ENCODE measurements at regions not wholly inside any gene's neighbourhood (a gene's known extent, or its start where the extent isn't known, plus 50 kb on each side); places are given as distances from the start of the nearest gene placed in this dataset.

GRCh38 chr2:167501618-167502017 lies 613.3 kb downstream of the XIRP2 start:
- 85 to 94% (median 87%) methylated on average over 1 of the region's 1 CpG for WGBS, 5 donors
- Histone ChIP-seq H3K27ac (no peak overlapping the region), H3K27me3 (replicated peaks in 1 of 7) (no peaks in the 10 kb centered on the region), H3K4me1 (no peaks in the 10 kb centered on the region), H3K36me3 (no peaks in the 10 kb centered on the region), H3K9me3 (no peaks in the 10 kb centered on the region), H3K4me3 (no peak overlapping the region)
- no peak for DNase-seq
- TF ChIP-seq CTCF (IDR thresholded peaks at IDR 0.05 in 8 of 11, conservative IDR thresholded peaks at IDR 0.05 in 3 of 11) (no peak), POLR2A (IDR thresholded peaks at IDR 0.05) (no peak), POLR2AphosphoS5 (IDR thresholded peaks at IDR 0.05) (no peak)
- intact Hi-C loops (cut with DNase I; ENCODE audit: low total_unique reads) = no loop called here

- TF ChIP-seq POLR2A (IDR thresholded peaks at IDR 0.05) = no peak
- TF ChIP-seq POLR2AphosphoS5 (IDR thresholded peaks at IDR 0.05) = no peak
- TF ChIP-seq CTCF (IDR thresholded peaks at IDR 0.05 in 8 of 11, conservative IDR thresholded peaks at IDR 0.05 in 3 of 11) = no peak
- H3K27ac ChIP-seq = no peak overlapping the region
- no peak overlapping the region for H3K4me3 ChIP-seq
- DNase-seq = no peak
- H3K4me1 ChIP-seq = no peaks in the 10 kb centered on the region
- no peaks in the 10 kb centered on the region for H3K27me3 ChIP-seq (replicated peaks in 1 of 7)
- H3K9me3 ChIP-seq = no peaks in the 10 kb centered on the region
- no peaks in the 10 kb centered on the region for H3K36me3 ChIP-seq
- intact Hi-C loops (cut with DNase I; ENCODE audit: low total_unique reads) = no loop called here
Measured at GRCh38 chr2:167493862-167494261, 605.6 kb downstream of the XIRP2 start.

GRCh38 chr2:167492486-167492885 lies 604.2 kb downstream of the XIRP2 start:
- no peaks in the 10 kb centered on the region for H3K36me3 ChIP-seq
- no peak overlapping the region for H3K4me3 ChIP-seq
- H3K27ac ChIP-seq = no peak overlapping the region
- DNase-seq = no peak
- no peaks in the 10 kb centered on the region for H3K9me3 ChIP-seq
- no peak for TF ChIP-seq POLR2AphosphoS5 (IDR thresholded peaks at IDR 0.05)
- no peaks in the 10 kb centered on the region for H3K4me1 ChIP-seq
- H3K27me3 ChIP-seq (replicated peaks in 1 of 7) = no peaks in the 10 kb centered on the region
- intact Hi-C loops (cut with DNase I; ENCODE audit: low total_unique reads) = no loop called here

GRCh38 chr2:167491788-167492187 lies 603.5 kb downstream of the XIRP2 start:
- H3K36me3 ChIP-seq = no peaks in the 10 kb centered on the region
- WGBS, 5 donors = 85 to 94% (median 91%) methylated on average over 3 of the region's 3 CpGs
- intact Hi-C loops (cut with DNase I; ENCODE audit: low total_unique reads) = no loop called here
- H3K4me1 ChIP-seq = no peaks in the 10 kb centered on the region
- no peak overlapping the region for H3K27ac ChIP-seq
- H3K4me3 ChIP-seq = no peak overlapping the region
- no peak for TF ChIP-seq POLR2AphosphoS5 (IDR thresholded peaks at IDR 0.05)
- no peaks in the 10 kb centered on the region for H3K9me3 ChIP-seq
- no peaks in the 10 kb centered on the region for H3K27me3 ChIP-seq (replicated peaks in 1 of 7)
- DNase-seq = no peak

- intact Hi-C loops (cut with DNase I; ENCODE audit: low total_unique reads) = no loop called here
- no peak overlapping the region for H3K27ac ChIP-seq
- no peak for TF ChIP-seq POLR2AphosphoS5 (IDR thresholded peaks at IDR 0.05)
- TF ChIP-seq CTCF (IDR thresholded peaks at IDR 0.05 in 8 of 11, conservative IDR thresholded peaks at IDR 0.05 in 3 of 11) = no peak
- TF ChIP-seq POLR2A (IDR thresholded peaks at IDR 0.05) = no peak
- no peak for DNase-seq
- H3K4me1 ChIP-seq = no peaks in the 10 kb centered on the region
- no peaks in the 10 kb centered on the region for H3K36me3 ChIP-seq
- H3K27me3 ChIP-seq (replicated peaks in 1 of 7) = no peaks in the 10 kb centered on the region
- H3K9me3 ChIP-seq = no peaks in the 10 kb centered on the region
- H3K4me3 ChIP-seq = no peak overlapping the region
Measured at GRCh38 chr2:167490455-167490854, 602.2 kb downstream of the XIRP2 start.
